Neuron (in vitro differentiated cells): ENCODE measurements at regions not wholly inside any gene's neighbourhood (a gene's known extent, or its start where the extent isn't known, plus 50 kb on each side); places are given as distances from the start of the nearest gene placed in this dataset.
"Not testable (repeated sequence)": the region's sequence is repeated elsewhere in the genome, so short reads cannot be mapped to it uniquely, and the experiment has no call there.

Source experiments
- H2AFZ ChIP-seq: one replicate; pipeline ENCODE4 v1.6.1; 2013; ENCODE audit warnings: low read depth, mild to moderate bottlenecking, inconsistent platforms, low read length, moderate library complexity
- H3K27me3 ChIP-seq: one replicate; pipeline ENCODE4 v1.6.1; 2013; ENCODE audit warnings: low read length; ENCODE audit not compliant: insufficient read depth
- H3K36me3 ChIP-seq: one replicate; pipeline ENCODE4 v1.6.1; 2013; ENCODE audit warnings: low read length; ENCODE audit not compliant: insufficient read depth
- H3K4me1 ChIP-seq: one replicate; pipeline ENCODE4 v1.6.1; 2013; ENCODE audit warnings: low read length; ENCODE audit not compliant: insufficient read depth
- H3K4me3 ChIP-seq: 2 replicates; pipeline ENCODE4 v1.5.1; 2013; ENCODE audit warnings: mild to moderate bottlenecking, low read length, moderate library complexity
- H3K9me3 ChIP-seq: one replicate; pipeline ENCODE4 v1.6.1; 2013; ENCODE audit warnings: low read length

GRCh38 chr15:84534561-84535235 is 66.1 kb upstream of the ZSCAN2 start:
- not testable (repeated sequence) for H3K27me3 ChIP-seq, H3K4me3 ChIP-seq, H3K36me3 ChIP-seq, H2AFZ ChIP-seq, H3K4me1 ChIP-seq, H3K9me3 ChIP-seq

DNA sequence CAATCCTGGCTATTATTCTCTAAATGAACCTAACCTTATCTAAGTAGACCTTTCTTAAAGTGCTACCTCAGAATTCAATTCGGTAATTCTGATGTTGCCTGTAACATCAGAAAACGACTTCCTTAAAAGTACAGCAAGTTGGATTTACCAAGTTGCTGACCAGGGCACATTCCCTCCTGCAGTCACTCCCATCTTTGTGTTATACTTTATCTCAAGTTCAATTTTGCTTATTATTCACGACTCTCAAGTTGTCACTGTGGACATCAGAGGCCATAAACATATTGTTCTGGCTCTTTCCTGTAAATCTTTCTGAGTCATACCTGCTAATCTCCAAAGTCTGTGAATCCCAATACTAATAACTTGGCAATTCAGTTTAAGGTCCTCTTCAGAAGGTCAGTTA is 64.6 kb upstream of the ZSCAN2 start:
- H3K4me3 ChIP-seq, H3K9me3 ChIP-seq, H3K4me1 ChIP-seq, H3K27me3 ChIP-seq, H3K36me3 ChIP-seq, H2AFZ ChIP-seq: not testable (repeated sequence)

GRCh38 chr15:84544586-84544985 is 56.2 kb upstream of the ZSCAN2 start:
- not testable (repeated sequence) for H3K4me3 ChIP-seq, H3K27me3 ChIP-seq, H2AFZ ChIP-seq, H3K4me1 ChIP-seq, H3K9me3 ChIP-seq, H3K36me3 ChIP-seq

DNA sequence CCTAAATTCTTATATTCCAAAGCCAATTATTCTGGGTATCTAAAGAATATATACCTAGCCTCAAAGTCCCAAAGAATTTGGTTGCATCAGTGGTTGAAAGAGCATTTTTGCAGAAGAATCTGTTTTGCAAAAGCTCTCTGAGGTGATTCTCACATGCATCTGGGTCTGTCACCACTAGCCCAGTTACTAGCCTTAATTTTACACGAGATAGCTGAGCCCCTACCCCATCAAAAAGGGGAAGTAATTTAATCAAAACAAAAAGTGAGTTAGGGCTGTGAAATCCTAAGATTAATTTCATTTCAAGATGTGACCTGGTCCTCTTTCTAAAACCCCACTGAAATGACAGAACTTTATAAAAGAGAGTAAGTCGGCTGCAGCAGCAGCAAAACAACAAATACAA is 53.7 kb upstream of the ZSCAN2 start:
- H2AFZ ChIP-seq, H3K9me3 ChIP-seq, H3K4me1 ChIP-seq, H3K4me3 ChIP-seq, H3K27me3 ChIP-seq, H3K36me3 ChIP-seq: not testable (repeated sequence)

DNA sequence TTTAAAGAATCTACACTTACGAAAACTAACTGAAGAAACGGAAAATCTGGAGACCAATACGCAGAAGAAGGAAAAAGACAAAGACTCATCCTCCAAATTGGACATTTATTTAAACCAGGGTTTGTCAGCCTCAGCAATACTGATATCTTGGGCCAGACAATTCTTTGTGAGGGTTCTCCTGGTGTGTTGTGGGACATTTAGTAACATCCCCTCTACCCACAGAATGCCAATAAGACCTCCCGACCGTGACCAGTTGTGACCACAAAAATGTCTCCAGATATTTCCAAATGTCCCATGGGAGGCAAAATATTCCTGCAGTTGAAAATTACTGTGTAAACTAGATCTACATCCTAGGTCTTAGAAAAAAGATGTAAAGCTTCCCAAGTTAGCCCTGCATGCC is 50.3 kb upstream of the ZSCAN2 start:
- H3K4me3 ChIP-seq = not testable (repeated sequence)

More for the DNA sequence above, 50.3 kb upstream of the ZSCAN2 start:
- not testable (repeated sequence) for H2AFZ ChIP-seq, H3K4me1 ChIP-seq, H3K27me3 ChIP-seq, H3K9me3 ChIP-seq, H3K36me3 ChIP-seq
